H1 (cell line): ENCODE measurements at regions not wholly inside any gene's neighbourhood (a gene's known extent, or its start where the extent isn't known, plus 50 kb on each side); places are given as distances from the start of the nearest gene placed in this dataset.

Experiments
- JUND ChIP-seq: IDR thresholded peaks from 2 replicates; pipeline ENCODE4 v1.6.1; 2011; ENCODE audit warnings: mild to moderate bottlenecking, improper control_type of control experiment, low read length
- RAD21 ChIP-seq, 2 experiments: IDR thresholded peaks in 1 of 2; conservative IDR thresholded peaks in 1 of 2; 2 replicates each; pipeline ENCODE4 v1.6.1; 2011; ENCODE audit warnings: low read depth in 2 of 2, low read length in 2 of 2, improper control_type of control experiment in 1 of 2, inconsistent platforms in 1 of 2, mild to moderate bottlenecking in 1 of 2, moderate library complexity in 1 of 2

- TF ChIP-seq JUND, result no peak
- TF ChIP-seq RAD21 (IDR thresholded peaks at IDR 0.05 in 1 of 2, conservative IDR thresholded peaks at IDR 0.05 in 1 of 2; ENCODE audit: low read depth in 2 of 2, low read length in 2 of 2), result no peak
Observed at GRCh38 chr1:29412591-29412990, 176.3 kb downstream of the PTPRU start.
